DOHH2 (cell line): ENCODE measurements at regions not wholly inside any gene's neighbourhood (a gene's known extent, or its start where the extent isn't known, plus 50 kb on each side); places are given as distances from the start of the nearest gene placed in this dataset.

Source experiments
- EZH2phosphoT487 ChIP-seq: fragments of 200-600 bp; sonication (generic); IDR thresholded peaks from 2 replicates; pipeline ENCODE4 v1.6.1; 2017; ENCODE audit warnings: borderline replicate concordance, mild to moderate bottlenecking, antibody characterized with exemption, low read length, moderate library complexity, mixed read lengths
- TF ChIP-seq, protein P1 (sequence below): fragments of 200-600 bp; sonication (generic); IDR thresholded peaks from one replicate; pipeline ENCODE4 v1.5.1; 2014; ENCODE audit warnings: antibody characterized with exemption, mild to moderate bottlenecking, low read depth, low read length; ENCODE audit not compliant: poor library complexity, severe bottlenecking

DNA sequence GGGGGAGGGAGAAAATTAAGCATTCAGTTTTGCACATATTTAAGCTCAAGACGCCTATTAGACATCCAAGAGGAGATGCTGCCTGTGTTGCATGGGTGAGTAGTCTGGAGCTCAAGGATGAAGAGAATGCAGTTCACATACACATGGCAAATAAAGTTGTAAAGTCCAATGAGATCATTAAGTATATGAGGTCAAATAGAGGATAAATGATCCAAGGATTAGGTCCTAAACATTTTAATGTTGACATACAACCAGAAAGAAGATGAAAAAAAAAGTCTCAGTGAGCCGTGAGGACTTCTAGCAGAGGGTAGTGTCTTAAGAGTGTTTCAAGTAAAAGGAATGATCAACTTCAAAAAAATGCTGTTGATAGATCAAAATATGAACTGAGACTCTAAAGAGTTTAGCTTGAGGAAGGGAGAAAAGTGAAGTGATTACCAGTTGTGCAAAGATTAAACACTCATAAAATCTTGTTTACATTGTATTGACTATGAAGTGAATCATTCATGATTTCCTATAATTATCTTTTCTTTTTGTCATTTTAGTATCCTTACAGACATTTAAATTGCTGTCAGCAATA lies 251.8 kb downstream of the ZNF608 start:
- TF ChIP-seq, protein P1, sequence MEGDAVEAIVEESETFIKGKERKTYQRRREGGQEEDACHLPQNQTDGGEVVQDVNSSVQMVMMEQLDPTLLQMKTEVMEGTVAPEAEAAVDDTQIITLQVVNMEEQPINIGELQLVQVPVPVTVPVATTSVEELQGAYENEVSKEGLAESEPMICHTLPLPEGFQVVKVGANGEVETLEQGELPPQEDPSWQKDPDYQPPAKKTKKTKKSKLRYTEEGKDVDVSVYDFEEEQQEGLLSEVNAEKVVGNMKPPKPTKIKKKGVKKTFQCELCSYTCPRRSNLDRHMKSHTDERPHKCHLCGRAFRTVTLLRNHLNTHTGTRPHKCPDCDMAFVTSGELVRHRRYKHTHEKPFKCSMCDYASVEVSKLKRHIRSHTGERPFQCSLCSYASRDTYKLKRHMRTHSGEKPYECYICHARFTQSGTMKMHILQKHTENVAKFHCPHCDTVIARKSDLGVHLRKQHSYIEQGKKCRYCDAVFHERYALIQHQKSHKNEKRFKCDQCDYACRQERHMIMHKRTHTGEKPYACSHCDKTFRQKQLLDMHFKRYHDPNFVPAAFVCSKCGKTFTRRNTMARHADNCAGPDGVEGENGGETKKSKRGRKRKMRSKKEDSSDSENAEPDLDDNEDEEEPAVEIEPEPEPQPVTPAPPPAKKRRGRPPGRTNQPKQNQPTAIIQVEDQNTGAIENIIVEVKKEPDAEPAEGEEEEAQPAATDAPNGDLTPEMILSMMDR = no peak
- no peak for TF ChIP-seq EZH2phosphoT487
